ENCODE measurements at regions not wholly inside any gene's neighbourhood (a gene's known extent, or its start where the extent isn't known, plus 50 kb on each side); places are given as distances from the start of the nearest gene placed in this dataset.
A peak's percentile ranks its signal among the peaks of the same experiment; 100 is the strongest.

DNA sequence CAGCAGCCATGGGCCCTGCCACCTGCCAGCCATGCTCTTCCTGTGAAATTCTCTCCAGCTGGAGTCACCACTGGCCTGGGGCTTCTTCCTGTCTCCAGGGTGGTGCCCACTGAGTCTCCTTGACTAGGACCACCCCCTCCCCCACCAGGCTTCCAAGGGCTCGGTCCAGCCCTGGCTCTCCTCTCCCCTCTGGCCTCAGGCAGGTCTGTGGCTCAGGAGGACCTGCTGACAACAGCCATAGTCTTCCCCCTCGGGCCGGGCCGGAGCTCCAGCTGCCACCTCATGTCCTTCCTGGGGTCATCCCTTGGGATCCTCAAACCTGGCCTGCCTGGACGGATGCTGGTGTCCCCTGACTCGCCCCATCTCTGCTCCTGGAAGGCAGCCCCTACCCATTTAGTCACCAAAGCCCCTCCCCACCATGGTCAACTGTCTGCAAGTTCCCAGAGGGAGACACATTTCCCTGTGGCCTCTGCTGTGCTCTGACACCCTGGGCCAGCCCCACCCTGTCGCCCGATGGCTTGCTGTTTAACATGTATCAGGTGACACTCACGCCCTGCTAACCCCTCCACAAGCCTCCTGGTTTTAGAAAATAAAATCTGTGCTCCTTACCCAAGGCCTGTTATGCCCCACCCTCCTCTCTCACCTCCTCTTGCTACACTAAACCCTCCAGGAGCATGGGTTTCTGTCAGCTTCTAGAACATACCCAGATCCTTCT is 186.2 kb downstream of the RBFOX3 start:
- DNase-seq (ENCODE audit: low read depth in 4 of 4, low spot score in 1 of 4): no peak

DNA sequence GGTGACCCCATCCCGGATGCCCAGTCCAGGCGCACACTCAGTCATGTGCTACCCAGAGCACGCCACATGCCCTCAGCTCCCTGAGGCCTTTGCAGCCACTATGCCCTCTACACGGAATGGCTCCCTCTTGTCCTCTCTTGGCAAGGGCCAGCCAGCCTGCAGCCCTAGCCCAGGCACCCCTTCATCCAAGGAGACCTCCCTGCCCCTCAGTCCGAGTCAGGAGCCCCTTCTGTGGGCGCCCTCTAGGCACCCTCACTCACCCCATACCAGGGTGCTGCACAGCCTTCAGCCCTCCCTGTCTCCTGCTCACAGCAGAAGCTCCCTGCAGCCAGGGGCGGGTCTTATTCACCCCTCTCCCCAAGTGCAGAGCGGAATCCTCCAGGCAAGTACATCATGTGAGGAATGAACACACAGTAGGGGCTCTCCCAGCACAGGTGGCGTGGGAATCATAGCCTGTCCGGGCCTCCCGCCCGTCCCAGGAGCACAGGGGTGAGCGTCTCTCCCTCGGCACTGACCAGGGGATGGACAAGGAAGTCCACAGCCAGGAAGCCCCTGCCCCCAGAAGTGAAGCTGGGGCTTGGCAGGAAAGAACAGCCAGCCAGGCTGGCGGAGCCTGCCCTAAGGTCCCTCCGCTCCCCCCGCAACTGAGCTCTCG is 186.9 kb downstream of the RBFOX3 start:
- DNase-seq (ENCODE audit: low read depth in 4 of 4, low spot score in 1 of 4): no peak

GRCh38 chr17:79422236-79422635 is 188.6 kb downstream of the RBFOX3 start:
- no peak for DNase-seq (ENCODE audit: low read depth in 4 of 4, low spot score in 1 of 4)

GRCh38 chr17:79420318-79421243 is 190.3 kb downstream of the RBFOX3 start:
- DNase-seq (ENCODE audit: low read depth in 4 of 4, low spot score in 1 of 4): peak in 2 of 4 experiments; percentile 14 to 20

- no peak for DNase-seq (ENCODE audit: low read depth in 4 of 4, low spot score in 1 of 4)
Observed at GRCh38 chr17:79417476-79417988, 193.3 kb downstream of the RBFOX3 start.

- DNase-seq (ENCODE audit: low read depth in 4 of 4, low spot score in 1 of 4): no peak
Observed at GRCh38 chr17:79415909-79416308, 194.9 kb downstream of the RBFOX3 start.

- DNase-seq (ENCODE audit: low read depth in 4 of 4, low spot score in 1 of 4): no peak
Observed at GRCh38 chr17:79415365-79415764, 195.5 kb downstream of the RBFOX3 start.

GRCh38 chr17:79414793-79415211 is 196.0 kb downstream of the RBFOX3 start:
- no peak for DNase-seq (ENCODE audit: low read depth in 4 of 4, low spot score in 1 of 4)

GRCh38 chr17:79414063-79414792 is 196.6 kb downstream of the RBFOX3 start:
- no peak for DNase-seq (ENCODE audit: low read depth in 4 of 4, low spot score in 1 of 4)

- DNase-seq (ENCODE audit: low read depth in 4 of 4, low spot score in 1 of 4): no peak
Observed at GRCh38 chr17:79413611-79414010, 197.2 kb downstream of the RBFOX3 start.

DNA sequence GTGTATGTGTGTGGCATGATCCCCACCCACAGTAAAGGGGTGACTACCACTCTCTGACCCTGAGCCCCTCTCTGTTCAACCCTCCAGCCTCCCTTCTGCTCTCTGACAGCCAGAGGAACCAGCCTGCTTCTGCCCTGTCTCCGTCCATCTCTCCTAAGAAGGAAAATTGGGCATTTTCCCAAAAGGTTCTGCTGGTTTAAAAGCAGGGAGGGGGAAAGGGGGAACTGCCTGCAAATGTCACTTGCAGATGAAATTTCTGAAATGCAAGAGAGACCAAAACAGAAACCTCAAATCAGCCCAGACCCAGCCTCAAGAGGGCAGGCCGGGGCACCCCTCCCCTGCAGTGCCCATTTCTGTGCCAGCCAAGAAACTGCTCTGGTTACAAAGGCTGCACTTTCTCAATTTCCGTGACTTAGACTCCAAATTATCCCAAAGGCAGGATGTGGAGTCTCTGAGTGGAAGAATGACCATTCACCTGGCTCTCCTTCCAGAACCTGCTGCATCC is 197.9 kb downstream of the RBFOX3 start:
- DNase-seq (ENCODE audit: low read depth in 4 of 4, low spot score in 1 of 4): no peak

DNA sequence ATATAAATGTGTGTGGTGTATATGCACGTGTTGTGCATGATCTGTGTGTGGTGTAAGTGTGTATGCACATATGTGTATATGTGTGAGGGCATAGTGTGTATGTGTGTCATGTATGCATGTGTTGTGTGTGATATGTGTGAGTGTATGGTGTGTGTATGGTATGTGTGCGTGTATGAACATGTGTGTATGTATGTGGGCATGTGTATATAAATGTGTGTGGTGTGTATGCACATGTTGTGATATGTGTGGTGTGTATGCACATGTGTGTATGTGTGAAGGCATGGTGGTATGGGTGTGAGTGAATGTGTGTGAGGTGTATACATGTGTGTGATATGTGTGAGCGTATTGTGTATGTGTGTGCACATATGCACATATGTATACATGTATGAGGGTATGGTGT is 198.7 kb downstream of the RBFOX3 start:
- no peak for DNase-seq (ENCODE audit: low read depth in 4 of 4, low spot score in 1 of 4)

DNA sequence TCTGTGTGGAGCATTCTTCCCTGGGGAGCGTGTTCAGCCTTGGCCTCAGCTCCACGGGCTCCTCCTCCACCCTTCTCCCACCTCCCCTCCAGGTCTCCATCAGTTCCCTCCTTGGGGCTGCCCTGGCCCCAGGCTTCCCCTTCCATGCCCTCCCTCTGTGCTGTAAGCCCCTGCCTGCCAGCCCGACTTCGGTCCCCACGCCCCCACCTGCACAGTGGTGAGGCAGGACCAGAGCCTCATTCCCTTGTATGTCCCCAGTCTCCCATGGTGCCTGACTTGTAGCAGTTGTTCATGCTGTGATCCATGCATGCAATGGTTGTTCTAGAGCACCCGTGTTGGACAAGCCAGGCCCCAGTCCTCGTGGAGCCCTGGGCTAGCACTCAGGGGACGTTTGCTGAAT is 199.4 kb downstream of the RBFOX3 start:
- DNase-seq (ENCODE audit: low read depth in 4 of 4, low spot score in 1 of 4): no peak

GRCh38 chr17:79410681-79411080 is 200.2 kb downstream of the RBFOX3 start:
- DNase-seq (ENCODE audit: low read depth in 4 of 4, low spot score in 1 of 4): no peak

DNA sequence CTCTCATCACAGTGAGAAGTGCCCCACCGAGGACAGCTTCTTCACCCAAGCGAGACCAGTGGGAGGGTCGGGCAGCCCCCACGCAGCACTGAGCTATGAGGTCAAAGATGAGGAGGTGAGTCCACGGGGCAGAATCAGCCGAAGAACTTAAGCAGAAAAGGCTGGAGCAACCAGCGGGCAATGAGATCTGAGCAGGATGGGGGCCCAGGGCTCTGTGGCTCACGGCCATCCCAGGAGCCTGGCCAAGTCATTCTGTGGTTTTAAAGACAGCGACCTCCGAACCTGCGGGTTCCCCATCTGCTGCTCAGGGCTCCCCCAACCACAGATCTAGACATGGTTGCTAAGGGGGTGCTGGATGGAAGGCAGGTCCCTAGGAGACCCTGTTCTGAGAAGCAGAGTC is 202.6 kb downstream of the RBFOX3 start:
- no peak for DNase-seq (ENCODE audit: low read depth in 4 of 4, low spot score in 1 of 4)

DNA sequence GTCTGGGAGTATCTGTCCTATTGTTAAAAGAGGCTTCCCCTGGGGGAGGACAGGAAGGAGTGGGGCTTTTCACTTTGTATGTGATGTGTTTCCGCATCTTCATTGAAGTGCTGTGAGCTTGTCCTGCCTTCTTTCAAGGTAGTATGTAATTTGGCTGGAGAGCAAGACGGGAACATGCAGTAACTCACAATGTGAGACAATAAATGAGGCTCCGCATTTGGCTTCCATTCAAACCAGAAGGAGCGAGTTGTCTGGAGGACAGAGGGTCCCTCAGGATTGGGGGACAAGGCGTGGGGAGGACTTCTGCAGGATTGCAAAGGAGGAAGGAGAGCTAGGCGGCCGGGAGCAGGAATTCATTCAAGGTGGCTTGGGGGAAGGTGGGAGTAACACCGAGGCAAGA is 203.5 kb downstream of the RBFOX3 start:
- no peak for DNase-seq (ENCODE audit: low read depth in 4 of 4, low spot score in 1 of 4)

DNA sequence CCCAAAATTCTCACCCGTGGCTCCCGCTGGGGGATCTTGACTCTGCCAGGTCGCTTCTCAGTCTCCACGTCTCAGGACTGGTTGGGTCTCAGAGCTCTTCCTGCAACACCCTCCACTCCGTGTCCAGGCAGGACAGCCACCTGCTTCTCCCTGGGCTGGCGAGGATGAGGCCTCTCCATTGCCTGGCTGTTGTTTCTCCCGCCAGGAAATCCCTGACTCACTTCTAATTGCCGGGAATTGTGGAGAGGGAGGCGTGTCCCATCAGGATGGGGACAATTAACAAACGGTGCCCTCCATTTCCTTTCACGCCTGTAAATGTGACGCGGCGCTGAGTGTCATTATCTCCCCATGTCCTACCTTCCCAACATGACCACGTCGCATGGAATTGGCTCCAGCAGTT is 204.5 kb downstream of the RBFOX3 start:
- DNase-seq (ENCODE audit: low read depth in 4 of 4, low spot score in 1 of 4): no peak

- no peak for DNase-seq (ENCODE audit: low read depth in 4 of 4, low spot score in 1 of 4)
Observed at GRCh38 chr17:79405823-79406222, 205.0 kb downstream of the RBFOX3 start.

DNA sequence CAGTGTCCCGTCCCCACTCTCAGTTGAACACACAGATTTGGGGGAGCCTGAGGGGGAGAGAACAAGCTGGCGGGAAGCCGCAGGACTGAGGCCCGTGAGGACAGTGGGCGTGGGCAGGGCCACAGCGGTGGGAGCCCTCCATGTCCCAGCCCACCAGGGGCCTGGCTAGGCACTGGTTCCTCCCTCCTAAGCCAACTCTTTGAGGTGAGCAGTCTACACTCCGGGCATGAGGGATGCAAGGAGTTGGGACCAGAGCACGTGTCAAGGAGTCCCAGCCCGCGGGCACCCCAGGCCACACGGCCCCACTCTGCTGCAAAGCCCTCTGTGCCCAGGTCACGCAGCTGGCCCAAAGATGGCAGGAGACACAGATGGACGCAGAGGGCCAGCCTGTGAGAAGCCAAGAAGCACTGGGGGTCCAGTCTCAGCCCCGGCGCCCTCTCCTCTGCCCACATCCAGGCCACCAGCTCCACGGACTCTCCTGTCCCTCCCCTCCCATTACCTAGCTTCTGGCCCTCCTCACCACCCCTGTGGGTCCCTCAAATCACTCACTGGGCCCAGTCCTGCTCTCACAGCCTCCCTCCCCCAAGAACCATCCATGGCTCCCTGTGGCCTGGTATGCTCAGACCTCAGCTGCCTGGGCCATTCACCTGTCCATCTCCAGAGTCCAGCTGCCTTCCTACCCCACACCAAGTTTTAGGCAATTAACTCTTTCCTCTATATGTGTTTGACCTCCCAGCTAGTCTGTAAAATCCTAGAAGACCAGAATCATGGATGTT is 206.5 kb downstream of the RBFOX3 start:
- DNase-seq (ENCODE audit: low read depth in 4 of 4, low spot score in 1 of 4): no peak
